WERI-Rb-1 (cell line): ENCODE measurements at regions not wholly inside any gene's neighbourhood (a gene's known extent, or its start where the extent isn't known, plus 50 kb on each side); places are given as distances from the start of the nearest gene placed in this dataset.
"Not testable (repeated sequence)": the region's sequence is repeated elsewhere in the genome, so short reads cannot be mapped to it uniquely, and the experiment has no call there.

Source experiments
- DNase-seq: peaks from one replicate; pipeline ENCODE4 v3.0.0-alpha.2; 2020
- H3K27ac ChIP-seq: fragments of 250-450 bp; sonication (Bioruptor Pico); 2 replicates; pipeline ENCODE4 v1.5.1; 2020; ENCODE audit warnings: mild to moderate bottlenecking, moderate library complexity
- H3K27me3 ChIP-seq: fragments of 250-450 bp; sonication (Bioruptor Pico); 2 replicates; pipeline ENCODE4 v1.5.1; 2021; ENCODE audit warnings: mild to moderate bottlenecking, low read depth, moderate library complexity; ENCODE audit not compliant: insufficient read depth, severe bottlenecking
- H3K36me3 ChIP-seq: fragments of 250-450 bp; sonication (Bioruptor Pico); 2 replicates; pipeline ENCODE4 v1.5.1; 2020; ENCODE audit warnings: mild to moderate bottlenecking, moderate library complexity
- H3K4me3 ChIP-seq: 2 replicates; pipeline ENCODE4 v1.5.1; 2011; ENCODE audit warnings: low read depth, mild to moderate bottlenecking, control low read depth, low read length
- H3K9me3 ChIP-seq: fragments of 250-450 bp; sonication (Bioruptor Pico); 2 replicates; pipeline ENCODE4 v1.5.1; 2021; ENCODE audit warnings: mild to moderate bottlenecking, moderate library complexity; ENCODE audit not compliant: severe bottlenecking
- CTCF ChIP-seq: IDR thresholded peaks from 2 replicates; pipeline ENCODE4 v1.5.1; 2011; ENCODE audit warnings: low read depth, mild to moderate bottlenecking, control low read depth, inconsistent platforms, low read length

GRCh38 chr2:215861607-215862350 is 151.6 kb downstream of the MREG start:
- Histone ChIP-seq H3K36me3 (no peaks in the 10 kb centered on the region), H3K27ac (no peak overlapping the region), H3K9me3 (no peaks in the 10 kb centered on the region), H3K4me3 (no peak overlapping the region), H3K27me3 (no peaks in the 10 kb centered on the region)
- no peak for DNase-seq
- TF ChIP-seq CTCF = no peak

- Histone ChIP-seq H3K4me3 (no peak overlapping the region), H3K27me3 (no peaks in the 10 kb centered on the region), H3K36me3 (no peaks in the 10 kb centered on the region), H3K27ac (no peak overlapping the region), H3K9me3 (no peaks in the 10 kb centered on the region)
- DNase-seq = no peak
- no peak for TF ChIP-seq CTCF
Observed at GRCh38 chr2:215856080-215856479, 157.3 kb downstream of the MREG start.

- not testable (repeated sequence) for H3K4me3 ChIP-seq, H3K27ac ChIP-seq, DNase-seq, H3K36me3 ChIP-seq, H3K27me3 ChIP-seq, H3K9me3 ChIP-seq
Observed at GRCh38 chr2:215855308-215855707, 158.0 kb downstream of the MREG start.

GRCh38 chr2:215854008-215854407 is 159.3 kb downstream of the MREG start:
- no peaks in the 10 kb centered on the region for H3K27me3 ChIP-seq
- H3K9me3 ChIP-seq = no peaks in the 10 kb centered on the region
- no peak for DNase-seq
- H3K27ac ChIP-seq = no peak overlapping the region
- no peak for TF ChIP-seq CTCF
- H3K4me3 ChIP-seq = no peak overlapping the region
- H3K36me3 ChIP-seq = no peaks in the 10 kb centered on the region

GRCh38 chr2:215851696-215852095 is 161.7 kb downstream of the MREG start:
- no peak for TF ChIP-seq CTCF
- Histone ChIP-seq H3K4me3 (no peak overlapping the region), H3K9me3 (no peaks in the 10 kb centered on the region), H3K27me3 (no peaks in the 10 kb centered on the region), H3K36me3 (no peaks in the 10 kb centered on the region), H3K27ac (no peak overlapping the region)
- no peak for DNase-seq

- Histone ChIP-seq H3K27me3 (no peaks in the 10 kb centered on the region), H3K27ac (no peak overlapping the region), H3K4me3 (no peak overlapping the region), H3K9me3 (no peaks in the 10 kb centered on the region), H3K36me3 (no peaks in the 10 kb centered on the region)
- DNase-seq = no peak
- TF ChIP-seq CTCF = no peak
Observed at GRCh38 chr2:215851082-215851481, 162.3 kb downstream of the MREG start.
